DMS 273 (cell line): ENCODE measurements at regions not wholly inside any gene's neighbourhood (a gene's known extent, or its start where the extent isn't known, plus 50 kb on each side); places are given as distances from the start of the nearest gene placed in this dataset.
"Not testable (repeated sequence)": the region's sequence is repeated elsewhere in the genome, so short reads cannot be mapped to it uniquely, and the experiment has no call there.

Experiments used
- DNase-seq: peaks from one replicate; lab custom pipeline; 2025; ENCODE audit not compliant: unreplicated experiment; lab: John Stamatoyannopoulos, UW

GRCh38 chr5:155489949-155490348 lies 476.4 kb downstream of the KIF4B start:
- DNase-seq = no peak

- DNase-seq = no peak
Observed at GRCh38 chr5:155492191-155492590, 478.6 kb downstream of the KIF4B start.

- peak; percentile 97 for DNase-seq
Observed at GRCh38 chr5:155504606-155505005, 491.1 kb downstream of the KIF4B start.

- DNase-seq = peak; percentile 14
Observed at GRCh38 chr5:155507363-155507762, 493.8 kb downstream of the KIF4B start.

DNA sequence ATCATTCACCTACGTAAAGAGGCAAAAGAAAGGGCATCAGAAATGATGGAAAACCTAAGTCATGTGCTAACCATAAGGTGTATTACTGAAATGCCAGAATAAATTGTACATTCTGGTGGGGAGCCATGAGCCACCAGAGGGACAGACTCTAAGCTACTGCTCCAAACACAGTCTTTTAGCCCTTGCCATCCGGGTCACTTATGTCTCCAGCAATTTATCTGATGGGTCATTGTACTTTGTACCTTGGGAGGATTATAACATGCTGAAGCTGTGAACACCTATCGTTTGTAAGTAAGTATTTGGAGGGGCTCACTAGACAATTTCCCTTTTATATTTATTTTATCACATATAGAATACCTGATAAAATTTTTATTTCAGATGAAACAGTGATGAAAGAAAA lies 495.1 kb downstream of the KIF4B start:
- no peak for DNase-seq

DNA sequence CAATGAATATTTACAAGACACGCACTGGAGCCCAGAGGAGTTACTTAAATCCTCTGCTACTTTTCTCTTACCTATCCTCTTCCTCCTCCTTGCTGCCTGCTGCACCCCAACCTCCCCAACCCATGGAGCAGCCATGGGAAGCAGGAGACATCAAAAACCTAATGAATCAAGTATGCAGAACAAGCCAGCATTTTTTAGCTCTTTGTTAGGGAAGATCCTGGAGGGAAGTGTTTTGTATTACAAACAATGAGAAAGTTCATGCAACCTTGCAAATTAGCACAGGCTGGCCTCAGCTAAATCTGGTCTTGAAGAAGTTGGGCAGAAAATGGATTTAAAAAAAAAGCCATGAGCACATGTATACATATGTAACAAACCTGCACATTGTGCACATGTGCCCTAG lies 498.8 kb downstream of the KIF4B start:
- DNase-seq = no peak

- DNase-seq = no peak
Observed at GRCh38 chr5:155514105-155514563, 500.6 kb downstream of the KIF4B start.

DNA sequence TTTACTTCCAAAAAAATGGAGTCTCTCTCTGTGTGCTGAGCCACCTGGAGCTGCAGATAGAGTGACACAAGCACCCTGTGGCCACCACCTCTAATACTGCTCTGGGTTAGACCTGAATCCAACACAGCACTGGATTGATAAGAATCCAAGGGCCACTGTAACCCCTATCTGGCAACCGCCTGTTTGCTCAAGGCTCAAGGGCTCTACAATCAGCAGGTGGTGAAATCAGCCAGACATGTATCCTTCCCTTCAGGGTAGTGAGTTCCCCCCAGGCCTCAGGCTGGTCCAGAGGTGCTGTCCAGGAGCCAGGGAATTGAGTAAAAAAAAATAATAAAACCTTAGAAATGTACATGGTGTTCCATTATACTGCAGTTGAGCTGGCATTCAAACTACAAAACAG lies 509.0 kb downstream of the KIF4B start:
- no peak for DNase-seq

DNA sequence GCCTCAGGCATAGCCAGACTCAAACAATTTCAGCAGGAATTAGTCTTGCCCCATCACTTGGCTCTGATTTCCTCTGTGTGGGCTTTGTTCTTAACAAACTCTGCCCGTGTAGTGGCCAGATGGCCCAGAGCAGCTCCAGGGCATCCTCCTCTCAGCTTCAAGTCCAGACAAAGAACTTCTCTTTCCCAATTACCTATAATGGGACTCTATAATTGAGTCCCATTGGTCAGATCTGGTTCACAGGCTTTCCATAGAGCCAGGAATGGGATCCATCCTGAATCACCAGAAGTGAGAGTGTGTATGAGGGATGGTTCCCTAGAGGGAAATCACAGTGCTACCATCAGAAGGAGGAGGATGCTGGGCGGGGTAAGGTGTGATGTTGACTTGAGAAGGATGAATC lies 515.8 kb downstream of the KIF4B start:
- peak; percentile 72 for DNase-seq

GRCh38 chr5:155530046-155530445 lies 516.5 kb downstream of the KIF4B start:
- DNase-seq = peak; percentile 16

GRCh38 chr5:155532621-155533311 lies 519.2 kb downstream of the KIF4B start:
- no peak for DNase-seq

- DNase-seq = no peak
Observed at GRCh38 chr5:155540000-155540595, 526.5 kb downstream of the KIF4B start.

- DNase-seq = peak; percentile 62
Observed at GRCh38 chr5:155546075-155546474, 532.5 kb downstream of the KIF4B start.

DNA sequence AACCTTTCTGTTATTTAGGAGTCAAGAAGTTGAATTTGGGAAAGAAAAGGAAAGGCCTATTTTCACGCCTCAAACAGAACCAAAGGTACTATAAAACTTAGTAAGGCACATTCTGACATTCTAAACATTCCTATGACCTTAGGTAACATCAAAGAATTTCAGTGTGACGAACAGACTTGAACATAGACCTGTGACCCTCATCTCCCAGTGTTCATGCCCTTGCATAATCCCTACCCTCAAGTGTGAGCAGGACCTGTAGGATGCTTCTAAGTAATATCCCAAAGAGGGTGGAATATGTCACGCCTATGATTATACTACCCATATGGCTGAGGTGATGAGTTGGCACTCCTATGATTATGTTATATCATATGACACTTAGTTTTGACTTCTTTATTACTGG lies 540.9 kb downstream of the KIF4B start:
- no peak for DNase-seq

- no peak for DNase-seq
Observed at GRCh38 chr5:155556222-155556621, 542.7 kb downstream of the KIF4B start.

DNA sequence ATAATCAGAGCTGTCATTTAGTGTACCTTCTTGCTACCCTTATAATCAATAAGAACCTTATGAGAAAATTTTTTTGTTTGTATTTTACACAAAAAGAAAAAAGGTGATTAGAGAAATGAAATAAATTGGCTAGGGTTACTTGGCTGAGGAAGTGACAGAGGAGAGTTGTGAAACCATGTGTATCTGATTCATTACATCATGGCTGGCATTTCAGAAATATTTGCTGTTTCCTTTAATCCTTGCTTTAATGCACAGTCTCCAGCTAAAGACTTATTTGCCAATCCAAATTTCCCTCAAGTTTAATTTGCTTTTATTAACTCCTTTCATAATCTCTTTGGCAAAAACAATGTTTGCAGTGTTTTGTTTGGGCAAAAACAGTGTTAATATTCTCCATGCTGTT lies 543.1 kb downstream of the KIF4B start:
- no peak for DNase-seq

GRCh38 chr5:155562158-155562557 lies 548.6 kb downstream of the KIF4B start:
- no peak for DNase-seq

GRCh38 chr5:155564541-155564940 lies 551.0 kb downstream of the KIF4B start:
- no peak for DNase-seq

GRCh38 chr5:155575861-155576260 lies 562.3 kb downstream of the KIF4B start:
- peak; percentile 34 for DNase-seq

- DNase-seq = not testable (repeated sequence)
Observed at GRCh38 chr5:155586808-155587207, 573.3 kb downstream of the KIF4B start.

DNA sequence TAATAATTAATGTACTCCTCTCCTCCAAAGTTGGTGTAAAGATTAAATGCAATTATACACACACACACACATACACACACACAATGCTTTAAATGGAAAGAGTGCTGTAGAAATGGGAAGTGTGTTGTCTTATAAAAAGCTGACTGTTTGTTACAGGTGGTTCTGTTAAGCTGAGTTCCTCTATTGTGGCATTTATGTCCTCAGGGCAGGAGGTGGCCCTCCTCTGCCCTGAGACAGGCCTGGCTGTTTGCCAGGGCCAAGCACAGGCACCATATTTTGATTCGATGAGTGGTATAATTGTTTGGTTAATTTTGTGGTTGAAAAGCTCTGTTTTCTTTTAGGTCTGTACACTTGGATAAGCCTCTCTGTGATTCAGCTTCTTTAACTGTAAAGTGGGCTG lies 573.9 kb downstream of the KIF4B start:
- DNase-seq = peak; percentile 48

- DNase-seq = no peak
Observed at GRCh38 chr5:155591273-155591672, 577.7 kb downstream of the KIF4B start.

DNA sequence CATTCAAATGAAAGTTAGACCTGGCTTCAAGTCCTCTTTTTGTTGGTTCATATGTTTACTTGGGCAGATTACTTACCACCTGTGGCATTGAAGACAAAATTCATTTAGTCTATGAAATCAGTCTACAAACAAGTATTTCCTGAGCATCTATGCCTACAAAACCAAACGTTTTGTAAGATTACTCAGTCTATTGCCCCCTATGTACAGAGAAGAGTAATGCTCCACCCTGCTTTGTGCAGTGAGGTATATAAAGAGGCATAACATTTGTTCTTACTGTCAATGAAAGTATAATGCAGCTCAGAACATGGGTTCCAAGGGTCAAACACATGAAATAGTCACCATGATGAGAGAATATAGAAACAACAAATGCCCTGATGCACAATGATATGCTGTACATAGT lies 580.7 kb downstream of the KIF4B start:
- DNase-seq = peak; percentile 9
